VCaP (cell line): ENCODE measurements at regions not wholly inside any gene's neighbourhood (a gene's known extent, or its start where the extent isn't known, plus 50 kb on each side); places are given as distances from the start of the nearest gene placed in this dataset.
A peak's percentile ranks its signal among the peaks of the same experiment; 100 is the strongest.

Experiments used
- H3K27ac ChIP-seq: fragments of 450-650 bp; 2 replicates; pipeline ENCODE4 v1.5.1; 2017
- CTCF ChIP-seq: fragments of 450-650 bp; conservative IDR thresholded peaks from 2 replicates; pipeline ENCODE4 v1.5.1; 2017; ENCODE audit warnings: mild to moderate bottlenecking, moderate library complexity

GRCh38 chr3:5411786-5412185 is 224.3 kb downstream of the EDEM1 start:
- no peak for TF ChIP-seq CTCF
- H3K27ac ChIP-seq = no peak overlapping the region

GRCh38 chr3:5423076-5423475 is 235.6 kb downstream of the EDEM1 start:
- TF ChIP-seq CTCF = no peak
- no peak overlapping the region for H3K27ac ChIP-seq

- no peak for TF ChIP-seq CTCF
- no peak overlapping the region for H3K27ac ChIP-seq
These were observed 236.0 kb downstream of the EDEM1 start for GRCh38 chr3:5423523-5423922.

- no peak for TF ChIP-seq CTCF
- H3K27ac ChIP-seq = peak overlapping the region; percentile 35; the same call in 1 of the 2 replicates
These were observed 237.9 kb downstream of the EDEM1 start for GRCh38 chr3:5425371-5425770.

- peak overlapping the region; percentile 35; the same call in 1 of the 2 replicates for H3K27ac ChIP-seq
- TF ChIP-seq CTCF = peak; percentile 95
These were observed 238.8 kb downstream of the EDEM1 start for GRCh38 chr3:5426094-5426883.

GRCh38 chr3:5427021-5427420 is 239.5 kb downstream of the EDEM1 start:
- no peak for TF ChIP-seq CTCF
- no peak overlapping the region for H3K27ac ChIP-seq

- H3K27ac ChIP-seq = no peak overlapping the region
- TF ChIP-seq CTCF = no peak
These were observed 240.4 kb downstream of the EDEM1 start for GRCh38 chr3:5427938-5428337.
